H9 (cell line): ENCODE measurements at regions not wholly inside any gene's neighbourhood (a gene's known extent, or its start where the extent isn't known, plus 50 kb on each side); places are given as distances from the start of the nearest gene placed in this dataset.

ENCODE experiments used
- DNase-seq: peaks from one replicate; pipeline ENCODE4 v3.0.0-alpha.2; 2017
- H2AFZ ChIP-seq: one replicate; pipeline ENCODE4 v1.6.1; 2013; ENCODE audit warnings: mild to moderate bottlenecking, low read length, control low read depth, moderate library complexity
- H2AK5ac ChIP-seq: 2 replicates; pipeline ENCODE4 v1.6.1; 2013; ENCODE audit warnings: low read length, control low read depth, mixed read lengths; ENCODE audit not compliant: insufficient read length
- H2BK120ac ChIP-seq: one replicate; pipeline ENCODE4 v1.6.1; 2013; ENCODE audit warnings: low read depth, mild to moderate bottlenecking, low read length, control low read depth, inconsistent platforms; ENCODE audit not compliant: poor library complexity, severe bottlenecking
- H2BK12ac ChIP-seq: 2 replicates; pipeline ENCODE4 v1.6.1; 2013; ENCODE audit warnings: low read length, control low read depth, mixed read lengths, low read depth; ENCODE audit not compliant: insufficient read length
- H2BK15ac ChIP-seq: 2 replicates; pipeline ENCODE4 v1.6.1; 2013; ENCODE audit warnings: low read depth, low read length, control low read depth
- H2BK20ac ChIP-seq: one replicate; pipeline ENCODE4 v1.6.1; 2013; ENCODE audit warnings: low read depth, mild to moderate bottlenecking, low read length, control low read depth, inconsistent platforms; ENCODE audit not compliant: poor library complexity, severe bottlenecking
- H2BK5ac ChIP-seq: 2 replicates; pipeline ENCODE4 v1.6.1; 2013; ENCODE audit warnings: low read length, control low read depth, mixed read lengths; ENCODE audit not compliant: insufficient read length
- H3K14ac ChIP-seq: 2 replicates; pipeline ENCODE4 v1.6.1; 2013; ENCODE audit warnings: low read length, control low read depth; ENCODE audit not compliant: insufficient read depth
- H3K18ac ChIP-seq: 2 replicates; pipeline ENCODE4 v1.6.1; 2013; ENCODE audit warnings: low read depth, mild to moderate bottlenecking, mixed read lengths, low read length, control low read depth; ENCODE audit not compliant: insufficient read length
- H3K23ac ChIP-seq: 2 replicates; pipeline ENCODE4 v1.6.1; 2013; ENCODE audit warnings: low read length, control low read depth, mixed read lengths, low read depth; ENCODE audit not compliant: insufficient read length
- H3K23me2 ChIP-seq: 2 replicates; pipeline ENCODE4 v1.6.1; 2013; ENCODE audit warnings: low read depth, mild to moderate bottlenecking, mixed read lengths, low read length, control low read depth; ENCODE audit not compliant: insufficient read length, poor library complexity, severe bottlenecking
- H3K27ac ChIP-seq: 2 replicates; pipeline ENCODE4 v1.5.1; 2013; ENCODE audit warnings: low read length, control low read depth, mixed read lengths, low read depth; ENCODE audit not compliant: insufficient read length
- H3K27me3 ChIP-seq: 2 replicates; pipeline ENCODE4 v1.6.1; 2013; ENCODE audit warnings: low read length, control low read depth, inconsistent platforms; ENCODE audit not compliant: insufficient read depth
- H3K4ac ChIP-seq: 2 replicates; pipeline ENCODE4 v1.6.1; 2013; ENCODE audit warnings: low read depth, mild to moderate bottlenecking, control low read depth, inconsistent platforms, low read length, moderate library complexity
- H3K4me1 ChIP-seq: 2 replicates; pipeline ENCODE4 v1.6.1; 2013; ENCODE audit warnings: low read length, control low read depth, inconsistent platforms; ENCODE audit not compliant: insufficient read depth
- H3K4me2 ChIP-seq: 2 replicates; pipeline ENCODE4 v1.6.1; 2013; ENCODE audit warnings: low read length, control low read depth, mixed read lengths; ENCODE audit not compliant: insufficient read length, insufficient read depth
- H3K56ac ChIP-seq: 2 replicates; pipeline ENCODE4 v1.6.1; 2013; ENCODE audit warnings: low read depth, mild to moderate bottlenecking, mixed read lengths, low read length, control low read depth; ENCODE audit not compliant: insufficient read length
- H3K79me1 ChIP-seq: 2 replicates; pipeline ENCODE4 v1.6.1; 2013; ENCODE audit warnings: low read depth, mild to moderate bottlenecking, moderate library complexity, low read length, control low read depth, inconsistent platforms; ENCODE audit not compliant: insufficient read depth, poor library complexity, severe bottlenecking
- H3K79me2 ChIP-seq: 2 replicates; pipeline ENCODE4 v1.6.1; 2013; ENCODE audit warnings: low read length, control low read depth, inconsistent platforms; ENCODE audit not compliant: insufficient read depth
- H3K9ac ChIP-seq: 2 replicates; pipeline ENCODE4 v1.6.1; 2013; ENCODE audit warnings: low read length, control low read depth, mixed read lengths; ENCODE audit not compliant: insufficient read length; ENCODE audit errors: extremely low read depth
- H3K9me3 ChIP-seq: one replicate; pipeline ENCODE4 v1.6.1; 2013; ENCODE audit warnings: low read depth, low read length, inconsistent platforms; ENCODE audit not compliant: control insufficient read depth
- H3T11ph ChIP-seq: one replicate; pipeline ENCODE4 v1.6.1; 2013; ENCODE audit warnings: mild to moderate bottlenecking, low read length, control low read depth, inconsistent platforms
- H4K20me1 ChIP-seq: one replicate; pipeline ENCODE4 v1.6.1; 2013; ENCODE audit not compliant: control insufficient read depth, insufficient read length, insufficient read depth
- H4K5ac ChIP-seq: 2 replicates; pipeline ENCODE4 v1.6.1; 2013; ENCODE audit warnings: low read depth, mild to moderate bottlenecking, mixed read lengths, low read length, control low read depth; ENCODE audit not compliant: insufficient read length
- H4K8ac ChIP-seq: replicated peaks from 2 replicates; pipeline ENCODE4 v1.6.1; 2013; ENCODE audit warnings: low read length, control low read depth, mixed read lengths, low read depth; ENCODE audit not compliant: insufficient read length
- H4K91ac ChIP-seq: 2 replicates; pipeline ENCODE4 v1.6.1; 2013; ENCODE audit warnings: low read depth, mild to moderate bottlenecking, moderate library complexity, mixed read lengths, low read length, control low read depth; ENCODE audit not compliant: insufficient read length
- H3K27ac Mint-ChIP-seq, 3 experiments: 2 replicates in 2 of 3; 3 replicates in 1 of 3; pipeline ENCODE4 v1.8.0; 2020 to 2021; ENCODE audit warnings: mixed read lengths in 3 of 3, mild to moderate bottlenecking in 1 of 3, moderate library complexity in 1 of 3
- H3K27me3 Mint-ChIP-seq: 2 replicates; pipeline ENCODE4 v1.8.0; 2021; ENCODE audit warnings: low read depth, mild to moderate bottlenecking, moderate library complexity, mixed read lengths
- H3K36me3 Mint-ChIP-seq, 3 experiments: 2 replicates in 2 of 3; 3 replicates in 1 of 3; pipeline ENCODE4 v1.8.0; 2020 to 2021; ENCODE audit warnings: low read depth in 3 of 3, mixed read lengths in 3 of 3; ENCODE audit not compliant: insufficient read depth in 1 of 3
- H3K4me1 Mint-ChIP-seq, 2 experiments: 2 replicates each; pipeline ENCODE4 v1.8.0; 2020; ENCODE audit warnings: mixed read lengths in 2 of 2
- H3K4me3 Mint-ChIP-seq, 2 experiments: 2 replicates in 1 of 2; 3 replicates in 1 of 2; pipeline ENCODE4 v1.8.0; 2020 to 2021; ENCODE audit warnings: mild to moderate bottlenecking in 2 of 2, mixed read lengths in 2 of 2, moderate library complexity in 1 of 2
- H3K9me3 Mint-ChIP-seq, 2 experiments: 2 replicates in 1 of 2; 3 replicates in 1 of 2; pipeline ENCODE4 v1.8.0; 2020; ENCODE audit warnings: mild to moderate bottlenecking in 2 of 2, mixed read lengths in 2 of 2, moderate library complexity in 1 of 2
- CTCF ChIP-seq: fragments of 200-600 bp; sonication (generic); conservative IDR thresholded peaks from 3 replicates; pipeline ENCODE4 v1.8.0; 2021; ENCODE audit warnings: antibody characterized with exemption, mild to moderate bottlenecking
- WGBS: extraction: QIAGEN DNeasy Blood & Tissue Kit; methylation state at CpG from one replicate; pipeline ENCODE4 v1.1.7; 2013; ENCODE audit warnings: missing lambda C conversion rate, low lambda C conversion rate, mixed read lengths; ENCODE audit not compliant: insufficient read length; ENCODE audit errors: extremely low coverage; 5-methylcytosine and 5-hydroxymethylcytosine counted together

DNA sequence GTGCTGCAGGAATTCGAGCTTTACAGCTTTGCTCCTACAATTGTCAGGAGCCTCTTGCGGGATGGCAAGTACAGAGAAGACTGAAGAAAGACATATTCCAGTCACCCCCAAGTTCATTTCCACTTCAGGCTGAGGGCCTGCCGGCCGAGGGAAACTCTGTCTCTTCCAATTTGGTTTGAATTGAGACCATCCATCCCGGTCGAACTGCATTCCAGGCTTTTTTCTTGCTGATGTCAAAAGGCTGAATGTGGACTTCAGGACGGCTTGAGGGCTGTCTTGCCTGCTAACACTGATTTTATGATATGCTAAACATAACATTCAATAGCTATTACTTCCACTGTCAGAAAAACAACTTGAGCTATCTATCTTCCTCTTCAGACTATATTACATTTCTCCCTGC lies 79.8 kb upstream of the PLXNA2 start:
- TF ChIP-seq CTCF: no peak
- no peak overlapping the region for H3K18ac ChIP-seq
- no peaks in the 10 kb centered on the region for H3K9me3 ChIP-seq
- no peak overlapping the region for H4K8ac ChIP-seq
- no peak overlapping the region for H2AK5ac ChIP-seq
- H4K91ac ChIP-seq: no peak overlapping the region
- no peaks in the 10 kb centered on the region for H3K27me3 ChIP-seq
- no peak overlapping the region for H3K14ac ChIP-seq
- H3K27ac Mint-ChIP-seq: no peak overlapping the region
- H3K79me2 ChIP-seq: no peaks in the 10 kb centered on the region
- no peaks in the 10 kb centered on the region; a peak in 1 of 5 replicates for H3K9me3 Mint-ChIP-seq
- H3K79me1 ChIP-seq: no peaks in the 10 kb centered on the region
- no peak overlapping the region for H3K56ac ChIP-seq
- no peak overlapping the region for H2BK5ac ChIP-seq
- no peak overlapping the region for H3K4me3 Mint-ChIP-seq
- no peak overlapping the region for H4K5ac ChIP-seq
- H3T11ph ChIP-seq: no peak overlapping the region
- no peak overlapping the region for H2BK12ac ChIP-seq
- H2BK20ac ChIP-seq: no peak overlapping the region
- H3K36me3 Mint-ChIP-seq: no peaks in the 10 kb centered on the region
- peaks cover 10 to 12% of the 10 kb centered on the region in 2 experiments for H3K4me1 Mint-ChIP-seq
- H3K23ac ChIP-seq: no peak overlapping the region
- H3K27me3 Mint-ChIP-seq: peaks cover 2% of the 10 kb centered on the region; the same call in 1 of the 2 replicates
- no peaks in the 10 kb centered on the region for H4K20me1 ChIP-seq
- H2AFZ ChIP-seq: no peak overlapping the region
- no peak overlapping the region for H2BK120ac ChIP-seq
- H3K23me2 ChIP-seq: no peaks in the 10 kb centered on the region
- H3K4me1 ChIP-seq: no peaks in the 10 kb centered on the region
- H2BK15ac ChIP-seq: no peak overlapping the region
- WGBS: no CpG with 5 or more reads among the region's 7 CpGs
- no peak for DNase-seq
- H3K4ac ChIP-seq: no peak overlapping the region
- no peak overlapping the region for H3K27ac ChIP-seq
- H3K9ac ChIP-seq: no peak overlapping the region
- no peak overlapping the region for H3K4me2 ChIP-seq
